ENCODE measurements at regions not wholly inside any gene's neighbourhood (a gene's known extent, or its start where the extent isn't known, plus 50 kb on each side); places are given as distances from the start of the nearest gene placed in this dataset.

GRCh38 chr17:63350364-63350763, 95.7 kb downstream of the CYB561 start:
- H3K4me1 ChIP-seq (ENCODE audit: control insufficient read depth in 2 of 3, insufficient read depth in 2 of 3, low read depth in 1 of 3, low read length in 3 of 3): no peaks in the 10 kb centered on the region
- intact Hi-C loops (cut with DNase I): no loop called here
- FAIRE-seq (no peak), DNase-seq (no peak)
- H3K36me3 ChIP-seq (ENCODE audit: control insufficient read depth in 2 of 3, insufficient read depth in 3 of 3, low read length in 3 of 3): peaks cover 0 to 5% (median 0%) of the 10 kb centered on the region in 3 donors
- no peaks in the 10 kb centered on the region for H3K27me3 ChIP-seq (ENCODE audit: control insufficient read depth, insufficient read depth, low read length)
- no peak overlapping the region for H3K4me3 ChIP-seq (ENCODE audit: low read length in 3 of 3)
- no peak for TF ChIP-seq CTCF (IDR thresholded peaks at IDR 0.05; ENCODE audit: borderline replicate concordance, extremely low read depth, insufficient read depth)
- H3K9ac ChIP-seq (ENCODE audit: low read length in 3 of 3): no peak overlapping the region
- H3K27ac ChIP-seq (ENCODE audit: low read depth in 2 of 2, low read length in 2 of 2): no peak overlapping the region
- no peaks in the 10 kb centered on the region for H3K9me3 ChIP-seq (ENCODE audit: control insufficient read depth in 2 of 3, insufficient read depth in 1 of 3, low read length in 3 of 3)

GRCh38 chr17:63354256-63354655, 91.8 kb downstream of the CYB561 start:
- TF ChIP-seq CTCF (IDR thresholded peaks at IDR 0.05; ENCODE audit: borderline replicate concordance, extremely low read depth, insufficient read depth): no peak
- Histone ChIP-seq H3K4me1 (ENCODE audit: control insufficient read depth in 2 of 3, insufficient read depth in 2 of 3, low read depth in 1 of 3, low read length in 3 of 3) (peaks cover 0 to 6% (median 3%) of the 10 kb centered on the region in 3 donors), H3K27ac (ENCODE audit: low read depth in 2 of 2, low read length in 2 of 2) (no peak overlapping the region), H3K4me3 (ENCODE audit: low read length in 3 of 3) (no peak overlapping the region), H3K9ac (ENCODE audit: low read length in 3 of 3) (no peak overlapping the region), H3K36me3 (ENCODE audit: control insufficient read depth in 2 of 3, insufficient read depth in 3 of 3, low read length in 3 of 3) (peaks cover 0 to 5% (median 0%) of the 10 kb centered on the region in 3 donors), H3K27me3 (ENCODE audit: control insufficient read depth, insufficient read depth, low read length) (no peaks in the 10 kb centered on the region), H3K9me3 (ENCODE audit: control insufficient read depth in 2 of 3, insufficient read depth in 1 of 3, low read length in 3 of 3) (no peaks in the 10 kb centered on the region)
- FAIRE-seq (no peak), DNase-seq (no peak)
- intact Hi-C loops (cut with DNase I): no loop called here

GRCh38 chr17:63356337-63356757, 89.8 kb downstream of the CYB561 start:
- Histone ChIP-seq H3K4me3 (ENCODE audit: low read length in 3 of 3) (no peak overlapping the region), H3K27me3 (ENCODE audit: control insufficient read depth, insufficient read depth, low read length) (no peaks in the 10 kb centered on the region), H3K9me3 (ENCODE audit: control insufficient read depth in 2 of 3, insufficient read depth in 1 of 3, low read length in 3 of 3) (no peaks in the 10 kb centered on the region), H3K9ac (ENCODE audit: low read length in 3 of 3) (no peak overlapping the region), H3K36me3 (ENCODE audit: control insufficient read depth in 2 of 3, insufficient read depth in 3 of 3, low read length in 3 of 3) (peaks cover 0 to 5% (median 0%) of the 10 kb centered on the region in 3 donors), H3K4me1 (ENCODE audit: control insufficient read depth in 2 of 3, insufficient read depth in 2 of 3, low read depth in 1 of 3, low read length in 3 of 3) (peaks cover 0 to 6% (median 3%) of the 10 kb centered on the region in 3 donors), H3K27ac (ENCODE audit: low read depth in 2 of 2, low read length in 2 of 2) (no peak overlapping the region)
- intact Hi-C loops (cut with DNase I): no loop called here
- no peak for FAIRE-seq
- no peak for DNase-seq
- no peak for TF ChIP-seq CTCF (IDR thresholded peaks at IDR 0.05; ENCODE audit: borderline replicate concordance, extremely low read depth, insufficient read depth)

Data from kidney (tissue), 13 donors.